A204.1 (cell line): ENCODE measurements at regions not wholly inside any gene's neighbourhood (a gene's known extent, or its start where the extent isn't known, plus 50 kb on each side); places are given as distances from the start of the nearest gene placed in this dataset.
A peak's percentile ranks its signal among the peaks of the same experiment; 100 is the strongest.

Source experiments
- FAIRE-seq: peaks from 2 replicates; lab custom pipeline; 2012; peaks lifted over from hg19 to GRCh38; lab: Jason Lieb, UNC

DNA sequence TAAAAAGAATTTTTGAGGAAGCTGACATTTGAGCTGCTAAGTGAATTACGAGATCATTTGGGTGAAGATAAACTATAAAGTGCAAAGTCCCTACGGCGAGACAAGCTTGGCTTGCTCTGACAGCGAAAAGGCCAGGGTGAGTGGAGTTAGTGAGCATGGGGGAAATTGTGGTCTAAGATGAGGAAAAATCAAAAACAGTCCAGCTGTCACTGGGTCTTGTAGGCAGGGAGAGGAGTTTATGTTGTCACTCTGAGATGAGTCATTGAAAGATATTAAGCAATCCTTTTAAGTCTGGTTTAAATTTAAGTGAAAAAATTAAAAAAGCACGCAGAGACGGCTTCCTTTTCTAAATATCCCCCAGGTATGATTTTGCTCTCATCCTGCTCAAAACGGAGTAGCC is 601.9 kb downstream of the MRPL39 start:
- FAIRE-seq, result no peak

GRCh38 chr21:25002676-25003075 is 604.6 kb downstream of the MRPL39 start:
- no peak for FAIRE-seq

- FAIRE-seq, result no peak
Measured at GRCh38 chr21:24995216-24995615, 612.1 kb downstream of the MRPL39 start.

- FAIRE-seq, result no peak
Measured at GRCh38 chr21:24994717-24995116, 612.6 kb downstream of the MRPL39 start.

- no peak for FAIRE-seq
Measured at GRCh38 chr21:24989516-24989915, 617.8 kb downstream of the MRPL39 start.

- FAIRE-seq, result no peak
Measured at GRCh38 chr21:24988941-24989340, 618.3 kb downstream of the MRPL39 start.

GRCh38 chr21:24976238-24976637 is 631.0 kb downstream of the MRPL39 start:
- FAIRE-seq, result no peak

DNA sequence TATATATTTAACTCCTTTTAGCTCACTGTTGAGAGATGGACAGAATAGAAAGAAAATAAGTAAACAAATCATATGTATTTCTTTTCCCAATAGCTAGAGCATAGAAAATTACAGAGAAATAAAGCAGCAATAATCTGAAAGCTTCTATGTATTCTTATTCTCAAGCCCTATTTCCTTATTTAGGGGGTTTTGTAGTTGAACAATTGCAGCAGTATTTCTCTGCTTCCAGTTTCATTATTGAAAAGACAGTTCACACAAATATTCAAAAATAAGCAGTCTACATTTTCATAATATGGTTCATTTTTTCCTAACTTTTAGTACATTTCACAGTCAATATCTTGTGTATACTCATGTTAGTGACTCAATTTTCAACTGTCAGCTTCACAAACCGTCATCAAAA is 638.2 kb downstream of the MRPL39 start:
- FAIRE-seq, result no peak

DNA sequence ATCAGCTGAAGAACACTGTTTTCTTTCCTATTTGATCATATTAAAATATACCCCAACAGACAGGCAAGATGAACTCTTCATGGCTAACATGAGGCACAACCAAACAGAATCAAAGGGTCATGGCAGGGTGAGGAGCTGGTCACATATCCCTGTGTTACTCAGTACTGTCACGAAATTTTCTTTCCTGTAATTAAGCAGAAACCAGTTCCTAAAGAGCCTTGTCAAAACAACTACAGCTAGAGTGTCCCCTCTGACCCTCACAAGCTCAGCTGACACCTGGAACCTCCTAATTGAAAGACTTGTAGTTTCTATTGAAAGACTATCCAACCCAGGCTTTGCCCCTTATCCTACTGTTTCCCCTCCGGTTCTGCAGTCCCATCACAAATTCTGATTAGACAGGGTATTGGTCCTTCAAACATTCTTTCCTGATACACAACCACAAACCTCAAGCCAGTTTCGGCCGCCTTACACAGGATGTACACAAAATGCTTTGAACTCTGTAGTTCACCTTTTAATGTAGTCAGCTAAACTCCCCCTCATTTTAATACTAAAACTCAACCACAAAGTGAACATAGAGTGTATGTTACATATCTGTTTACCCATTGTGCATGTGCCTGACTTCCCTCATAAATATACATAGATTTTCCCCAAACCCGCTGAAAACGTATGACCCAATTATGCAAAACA is 651.9 kb downstream of the MRPL39 start:
- FAIRE-seq, result no peak

GRCh38 chr21:24948186-24948585 is 659.1 kb downstream of the MRPL39 start:
- no peak for FAIRE-seq

- no peak for FAIRE-seq
Measured at GRCh38 chr21:24945910-24946309, 661.4 kb downstream of the MRPL39 start.

DNA sequence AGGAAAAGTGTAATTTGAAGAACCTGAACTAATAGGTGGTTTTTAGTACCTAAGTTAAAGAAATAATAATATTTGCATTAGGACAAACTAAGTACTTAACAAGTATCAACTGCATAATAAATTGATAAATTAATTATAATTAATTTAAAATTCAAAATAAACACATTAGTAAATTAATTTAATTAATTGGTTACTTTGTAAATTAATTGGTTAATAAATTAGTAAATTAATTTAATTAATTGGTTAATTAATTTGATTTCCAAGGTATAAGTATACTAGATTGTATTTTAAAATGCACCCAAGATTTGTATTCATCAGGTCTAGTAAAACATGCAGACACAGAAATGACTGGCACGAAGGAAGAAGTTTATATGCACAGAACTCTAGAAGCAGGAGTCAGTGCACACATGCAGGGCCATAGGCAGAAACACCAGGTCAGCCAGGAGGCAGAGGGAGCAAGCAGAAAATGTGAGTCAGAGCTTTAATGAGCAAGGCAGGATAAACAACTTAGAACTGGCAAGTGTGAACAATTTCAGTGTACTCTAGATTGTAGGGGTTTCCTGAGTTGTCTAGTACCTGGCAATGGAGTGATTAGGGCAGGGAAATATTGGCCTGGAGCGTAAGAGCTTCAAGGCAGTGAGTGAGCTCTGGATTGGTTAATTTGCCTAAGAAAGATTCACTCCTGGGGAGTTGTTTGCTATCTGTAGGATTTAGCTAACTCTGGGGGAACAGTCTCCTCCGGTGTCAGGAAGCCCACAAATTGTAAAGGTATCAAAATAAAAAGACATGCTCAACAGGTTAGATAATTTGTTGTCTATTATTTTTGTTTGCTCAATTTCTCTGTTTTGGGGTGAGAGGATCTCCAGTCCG is 665.7 kb downstream of the MRPL39 start:
- peak; percentile 94 for FAIRE-seq

GRCh38 chr21:24939291-24939690 is 668.0 kb downstream of the MRPL39 start:
- FAIRE-seq, result no peak

DNA sequence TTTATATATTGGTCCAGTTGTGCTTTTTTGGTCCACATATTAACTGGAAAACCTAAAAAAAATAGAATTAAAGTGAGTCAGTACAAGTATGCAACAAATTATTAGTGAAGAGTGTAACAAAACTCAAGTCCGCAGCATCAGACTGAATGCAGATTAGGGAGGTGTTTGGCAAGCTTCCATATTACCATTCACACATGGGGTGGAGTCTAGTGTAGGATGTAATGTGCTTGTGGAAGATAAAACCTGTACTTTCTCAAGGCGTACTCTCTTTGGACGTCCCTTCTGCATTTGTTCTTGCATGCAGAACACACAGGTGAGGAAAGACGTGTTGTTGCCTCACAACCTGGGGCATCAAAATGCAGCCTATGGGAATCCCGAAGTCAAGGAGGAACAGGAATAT is 668.7 kb downstream of the MRPL39 start:
- no peak for FAIRE-seq

- no peak for FAIRE-seq
Measured at GRCh38 chr21:24935991-24936390, 671.3 kb downstream of the MRPL39 start.

- no peak for FAIRE-seq
Measured at GRCh38 chr21:24910591-24910990, 696.7 kb downstream of the MRPL39 start.

DNA sequence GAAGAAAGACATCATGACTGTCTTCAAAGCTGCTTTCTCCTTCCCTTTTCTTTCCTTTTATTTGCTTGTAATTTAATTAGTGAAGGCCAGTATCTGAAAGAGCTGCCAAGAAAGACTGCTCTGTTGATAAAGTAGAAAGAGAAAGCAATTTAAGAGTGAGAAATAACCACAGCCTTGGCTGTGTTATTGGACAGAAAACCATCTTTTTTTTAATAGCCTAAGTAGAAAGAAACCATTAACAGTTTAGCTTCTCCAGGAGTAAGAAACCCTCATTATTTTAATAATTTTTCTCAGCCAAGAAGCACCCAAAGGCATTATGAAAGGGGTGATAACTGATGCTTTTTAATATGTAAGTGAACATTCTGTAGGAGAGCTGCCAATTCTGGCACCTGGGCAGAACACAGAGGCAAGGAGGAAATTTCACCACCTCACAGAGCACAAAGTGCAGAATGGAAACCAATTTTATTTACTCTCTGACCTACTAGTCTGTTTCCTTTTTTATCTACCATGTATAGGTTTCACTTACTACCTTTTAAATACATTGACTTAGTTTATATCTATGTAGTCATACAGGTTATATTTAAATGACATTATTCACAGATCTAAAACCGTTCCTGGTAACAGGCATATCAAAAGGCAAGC is 703.2 kb downstream of the MRPL39 start:
- no peak for FAIRE-seq

DNA sequence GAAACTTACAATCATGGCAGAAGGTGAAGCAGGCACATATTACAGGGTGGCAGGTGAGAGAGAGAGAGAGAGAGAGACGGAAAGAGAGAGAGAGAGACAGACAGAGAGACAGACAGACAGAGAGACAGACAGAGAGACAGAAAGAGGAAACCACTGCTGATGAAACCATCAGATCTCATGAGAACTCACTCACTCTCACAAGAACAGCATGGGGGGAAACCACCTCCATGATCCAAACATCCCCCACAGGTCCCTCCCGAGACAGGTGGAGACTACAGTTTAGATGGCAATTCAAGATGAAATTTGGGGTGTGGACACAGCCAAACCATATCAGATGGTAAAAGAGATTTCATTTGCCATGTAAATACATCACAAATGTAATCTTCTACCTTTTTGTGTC is 708.1 kb downstream of the MRPL39 start:
- no peak for FAIRE-seq

DNA sequence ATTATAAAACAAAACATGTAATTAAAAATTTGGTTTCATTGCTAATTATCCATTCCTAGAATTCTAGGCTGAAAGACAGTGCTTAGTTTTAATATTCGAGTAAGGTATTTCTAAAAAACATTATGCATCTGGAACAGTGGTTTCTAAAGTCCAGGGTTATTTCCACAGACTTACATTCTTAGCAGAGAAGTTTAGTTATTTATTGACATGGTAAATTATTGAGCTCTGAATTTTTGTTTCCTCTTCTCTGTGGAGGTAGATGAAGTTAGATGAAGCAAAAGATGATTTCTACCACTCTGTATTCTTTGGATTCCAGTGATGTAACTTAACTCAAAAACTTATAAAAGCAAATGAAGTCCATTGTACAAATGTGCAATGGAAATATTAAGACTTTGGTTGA is 709.4 kb downstream of the MRPL39 start:
- FAIRE-seq, result no peak

- no peak for FAIRE-seq
Measured at GRCh38 chr21:24896735-24897124, 710.6 kb downstream of the MRPL39 start.

DNA sequence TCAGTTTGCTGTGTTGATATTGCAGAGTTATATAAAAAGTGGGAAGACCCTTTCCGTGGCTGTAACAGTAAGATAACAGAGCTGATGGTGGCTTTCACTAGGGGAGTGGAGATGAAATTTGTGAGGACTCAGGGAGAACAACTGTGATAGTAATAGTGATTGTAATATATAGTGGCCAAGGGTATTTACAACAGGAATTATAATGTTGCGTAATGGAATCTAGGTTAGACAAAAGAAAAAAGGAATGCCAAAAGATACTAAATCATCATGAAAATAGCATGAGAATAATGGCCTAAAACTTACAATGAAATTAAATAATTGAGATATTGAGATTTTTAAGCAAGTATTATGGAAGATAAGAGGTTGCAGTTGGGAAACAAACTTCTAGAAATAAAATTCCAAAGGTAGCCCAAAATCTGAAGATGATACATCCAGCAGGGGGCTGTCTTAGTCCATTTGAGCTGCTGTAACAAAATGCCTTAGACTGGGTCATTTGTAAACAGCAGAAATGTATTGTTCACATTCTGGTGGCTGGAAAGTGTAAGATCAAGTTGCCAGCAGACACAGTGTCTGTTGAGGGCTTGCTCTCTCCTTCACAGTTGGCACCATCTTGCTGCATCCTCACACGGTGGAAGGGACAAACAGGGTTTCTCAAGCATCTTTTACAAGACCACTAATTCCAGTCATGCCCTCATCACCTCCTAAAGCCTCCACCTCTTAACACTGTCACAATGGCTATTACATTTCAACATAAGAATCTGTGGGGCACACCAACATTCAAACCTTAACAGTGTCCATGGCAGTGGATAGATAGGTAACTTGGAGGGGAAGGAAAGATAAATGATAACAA is 711.2 kb downstream of the MRPL39 start:
- FAIRE-seq, result peak; percentile 29

DNA sequence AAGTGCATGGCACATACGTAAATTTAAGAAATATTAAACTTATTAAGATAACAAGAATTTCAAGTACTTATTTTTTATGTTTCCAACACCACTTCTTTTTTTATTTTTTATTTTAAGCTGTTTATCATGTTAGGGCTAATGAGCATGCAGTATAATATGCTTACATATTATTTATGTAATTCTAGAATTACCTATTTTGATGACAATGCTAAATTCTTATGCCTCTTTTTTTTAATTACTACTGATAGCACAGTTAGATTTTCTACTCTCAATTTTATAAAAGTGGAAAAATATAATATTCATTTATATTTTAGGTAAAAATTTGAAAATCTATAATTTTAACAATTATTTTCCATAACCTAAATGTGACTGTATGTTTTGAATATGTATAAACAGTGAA is 713.0 kb downstream of the MRPL39 start:
- FAIRE-seq, result no peak
